ENCODE measurements at regions not wholly inside any gene's neighbourhood (a gene's known extent, or its start where the extent isn't known, plus 50 kb on each side); places are given as distances from the start of the nearest gene placed in this dataset.

DNA sequence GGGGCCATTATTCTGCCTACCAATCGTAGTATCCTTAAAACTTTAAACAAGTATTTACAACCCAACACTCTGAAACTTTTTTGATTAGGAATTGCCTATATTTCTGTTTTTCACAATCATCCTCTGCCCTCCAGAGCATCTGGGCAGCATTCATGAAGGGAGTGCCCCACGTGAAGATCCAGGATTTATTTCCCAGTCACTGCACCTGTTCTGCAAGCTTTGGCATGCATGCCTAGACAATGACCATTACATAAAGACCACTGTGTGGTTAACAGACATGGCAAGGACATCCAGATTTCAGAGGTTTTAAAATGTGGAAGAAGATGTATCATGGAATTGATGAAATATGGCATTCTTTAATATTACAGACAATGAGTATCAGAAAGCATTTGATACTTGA, 1083.8 kb downstream of the TBC1D22A start:
- CTCF ChIA-PET: no interaction called here

DNA sequence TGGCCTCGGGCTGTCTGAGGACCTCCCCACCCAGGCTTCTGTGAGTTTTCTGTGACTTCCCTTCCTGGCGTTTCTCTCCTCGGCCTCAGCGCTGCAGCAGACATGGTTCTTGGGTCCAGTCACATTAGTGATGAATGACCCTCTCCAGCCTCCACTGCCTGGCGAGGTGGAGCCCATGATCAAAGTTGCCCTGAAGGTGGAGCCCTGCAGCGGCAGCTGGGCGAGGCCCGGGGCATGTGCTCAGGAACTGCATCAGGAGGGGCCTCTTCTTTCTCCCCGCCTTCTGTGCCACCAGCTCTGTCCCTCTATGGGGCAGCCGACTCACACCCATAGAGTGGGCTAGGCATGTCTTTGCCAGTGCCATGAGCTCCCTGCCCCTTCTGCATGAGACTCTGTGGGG, 1079.7 kb downstream of the TBC1D22A start:
- Histone ChIP-seq H3K27me3 (ENCODE audit: low read length) (no peaks in the 10 kb centered on the region), H3K9me3 (ENCODE audit: low read length) (no peaks in the 10 kb centered on the region), H3K4me2 (ENCODE audit: low read length) (no peak overlapping the region), H3K36me3 (ENCODE audit: low read depth, low read length) (no peaks in the 10 kb centered on the region), H3K27ac (ENCODE audit: low read length) (no peak overlapping the region), H3K4me3 (ENCODE audit: low read length) (no peak overlapping the region), H3K9me2 (replicated peaks; ENCODE audit: low read length) (no peaks in the 10 kb centered on the region), H3K79me2 (ENCODE audit: low read length) (no peaks in the 10 kb centered on the region), H2AFZ (ENCODE audit: low read length) (no peak overlapping the region), H4K20me1 (ENCODE audit: low read length) (no peaks in the 10 kb centered on the region), H3F3A (ENCODE audit: low read length, unreplicated experiment) (no peaks in the 10 kb centered on the region), H3K9ac (ENCODE audit: low read length) (no peak overlapping the region), H3K4me1 (ENCODE audit: insufficient read depth, low read length) (peaks cover 5% of the 10 kb centered on the region)
- BruUV-seq (replicated peaks): no TSS peak
- ATAC-seq (no peak), DNase-seq (no peak)
- TF ChIP-seq EZH2 (IDR thresholded peaks at IDR 0.05; ENCODE audit: low read length, unreplicated experiment): no peak
- TF ChIP-seq, protein P1, sequence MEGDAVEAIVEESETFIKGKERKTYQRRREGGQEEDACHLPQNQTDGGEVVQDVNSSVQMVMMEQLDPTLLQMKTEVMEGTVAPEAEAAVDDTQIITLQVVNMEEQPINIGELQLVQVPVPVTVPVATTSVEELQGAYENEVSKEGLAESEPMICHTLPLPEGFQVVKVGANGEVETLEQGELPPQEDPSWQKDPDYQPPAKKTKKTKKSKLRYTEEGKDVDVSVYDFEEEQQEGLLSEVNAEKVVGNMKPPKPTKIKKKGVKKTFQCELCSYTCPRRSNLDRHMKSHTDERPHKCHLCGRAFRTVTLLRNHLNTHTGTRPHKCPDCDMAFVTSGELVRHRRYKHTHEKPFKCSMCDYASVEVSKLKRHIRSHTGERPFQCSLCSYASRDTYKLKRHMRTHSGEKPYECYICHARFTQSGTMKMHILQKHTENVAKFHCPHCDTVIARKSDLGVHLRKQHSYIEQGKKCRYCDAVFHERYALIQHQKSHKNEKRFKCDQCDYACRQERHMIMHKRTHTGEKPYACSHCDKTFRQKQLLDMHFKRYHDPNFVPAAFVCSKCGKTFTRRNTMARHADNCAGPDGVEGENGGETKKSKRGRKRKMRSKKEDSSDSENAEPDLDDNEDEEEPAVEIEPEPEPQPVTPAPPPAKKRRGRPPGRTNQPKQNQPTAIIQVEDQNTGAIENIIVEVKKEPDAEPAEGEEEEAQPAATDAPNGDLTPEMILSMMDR (conservative IDR thresholded peaks at IDR 0.05; ENCODE audit: low read depth, low read length): no peak
- no peak for TF ChIP-seq EZH2phosphoT487 (IDR thresholded peaks at IDR 0.05; ENCODE audit: borderline replicate concordance, low read length)
- CTCF ChIA-PET: no interaction called here
- intact Hi-C loops (cut with micrococcal nuclease): no loop called here
- POLR2A ChIA-PET (ENCODE audit: unreplicated experiment): no interaction called here

More for the DNA sequence above, 1083.8 kb downstream of the TBC1D22A start:
- Histone ChIP-seq H3K27ac (ENCODE audit: low read length) (no peak overlapping the region), H3K79me2 (ENCODE audit: low read length) (no peaks in the 10 kb centered on the region), H3K9me3 (ENCODE audit: low read length) (no peaks in the 10 kb centered on the region), H3K36me3 (ENCODE audit: low read depth, low read length) (no peaks in the 10 kb centered on the region), H3K4me2 (ENCODE audit: low read length) (no peak overlapping the region), H2AFZ (ENCODE audit: low read length) (no peak overlapping the region), H3K4me1 (ENCODE audit: insufficient read depth, low read length) (peaks cover 9% of the 10 kb centered on the region; the same call in 1 of the 2 replicates), H3F3A (ENCODE audit: low read length, unreplicated experiment) (no peaks in the 10 kb centered on the region), H3K9me2 (replicated peaks; ENCODE audit: low read length) (no peaks in the 10 kb centered on the region), H3K9ac (ENCODE audit: low read length) (no peak overlapping the region), H3K27me3 (ENCODE audit: low read length) (no peaks in the 10 kb centered on the region), H4K20me1 (ENCODE audit: low read length) (no peaks in the 10 kb centered on the region), H3K4me3 (ENCODE audit: low read length) (no peak overlapping the region)
- no peak for ATAC-seq
- intact Hi-C loops (cut with micrococcal nuclease): no loop called here
- TF ChIP-seq, protein P1 (conservative IDR thresholded peaks at IDR 0.05; ENCODE audit: low read depth, low read length): no peak
- no peak for TF ChIP-seq EZH2 (IDR thresholded peaks at IDR 0.05; ENCODE audit: low read length, unreplicated experiment)
- TF ChIP-seq EZH2phosphoT487 (IDR thresholded peaks at IDR 0.05; ENCODE audit: borderline replicate concordance, low read length): no peak
- POLR2A ChIA-PET (ENCODE audit: unreplicated experiment): no interaction called here
- no TSS peak for BruUV-seq (replicated peaks)
- DNase-seq: no peak

DNA sequence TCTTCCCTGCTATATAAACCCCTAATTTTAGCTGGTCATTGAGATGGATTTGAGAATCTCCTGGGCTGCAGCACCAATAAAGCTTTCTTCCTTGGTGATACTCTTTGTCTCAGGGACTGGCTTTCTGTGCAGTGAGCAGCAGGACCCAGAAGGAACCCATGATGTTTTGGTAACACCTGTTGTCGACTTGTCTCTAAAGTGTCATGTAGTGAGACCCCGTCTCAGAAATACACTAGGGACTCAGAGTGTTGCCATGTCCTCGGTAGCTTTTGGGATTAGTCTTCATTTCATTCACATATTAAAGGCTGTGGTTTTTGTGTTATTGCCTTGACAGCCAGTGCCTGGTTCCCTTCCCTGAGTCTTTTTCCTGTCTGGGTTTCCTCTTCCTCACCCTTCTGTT, 1078.7 kb downstream of the TBC1D22A start:
- H2AFZ ChIP-seq (ENCODE audit: low read length): no peak overlapping the region
- no peak overlapping the region for H3K27ac ChIP-seq (ENCODE audit: low read length)
- H3K9ac ChIP-seq (ENCODE audit: low read length): no peak overlapping the region
- CTCF ChIA-PET: no interaction called here
- no peaks in the 10 kb centered on the region for H3K9me2 ChIP-seq (replicated peaks; ENCODE audit: low read length)
- intact Hi-C loops (cut with micrococcal nuclease): no loop called here
- POLR2A ChIA-PET (ENCODE audit: unreplicated experiment): no interaction called here
- no peaks in the 10 kb centered on the region for H3F3A ChIP-seq (ENCODE audit: low read length, unreplicated experiment)
- no peak overlapping the region for H3K4me3 ChIP-seq (ENCODE audit: low read length)
- H4K20me1 ChIP-seq (ENCODE audit: low read length): no peaks in the 10 kb centered on the region
- H3K36me3 ChIP-seq (ENCODE audit: low read depth, low read length): no peaks in the 10 kb centered on the region
- no TSS peak for BruUV-seq (replicated peaks)
- H3K4me2 ChIP-seq (ENCODE audit: low read length): no peak overlapping the region
- H3K4me1 ChIP-seq (ENCODE audit: insufficient read depth, low read length): peaks cover 15% of the 10 kb centered on the region
- no peaks in the 10 kb centered on the region for H3K79me2 ChIP-seq (ENCODE audit: low read length)
- ATAC-seq: no peak
- H3K27me3 ChIP-seq (ENCODE audit: low read length): no peaks in the 10 kb centered on the region
- DNase-seq: no peak
- H3K9me3 ChIP-seq (ENCODE audit: low read length): no peaks in the 10 kb centered on the region
- TF ChIP-seq, protein P1 (conservative IDR thresholded peaks at IDR 0.05; ENCODE audit: low read depth, low read length): no peak
- TF ChIP-seq EZH2phosphoT487 (IDR thresholded peaks at IDR 0.05; ENCODE audit: borderline replicate concordance, low read length) (no peak), EZH2 (IDR thresholded peaks at IDR 0.05; ENCODE audit: low read length, unreplicated experiment) (no peak)

Data from PC-3 (cell line).